Activated CD4-positive, alpha-beta T cell treated with anti-CD3 and anti-CD28 coated beads for 48 hours (primary cell): ENCODE measurements at regions not wholly inside any gene's neighbourhood (a gene's known extent, or its start where the extent isn't known, plus 50 kb on each side); places are given as distances from the start of the nearest gene placed in this dataset.

Experiments
- DNase-seq: peaks from one replicate; pipeline ENCODE4 v3.0.0-alpha.2; 2020

DNA sequence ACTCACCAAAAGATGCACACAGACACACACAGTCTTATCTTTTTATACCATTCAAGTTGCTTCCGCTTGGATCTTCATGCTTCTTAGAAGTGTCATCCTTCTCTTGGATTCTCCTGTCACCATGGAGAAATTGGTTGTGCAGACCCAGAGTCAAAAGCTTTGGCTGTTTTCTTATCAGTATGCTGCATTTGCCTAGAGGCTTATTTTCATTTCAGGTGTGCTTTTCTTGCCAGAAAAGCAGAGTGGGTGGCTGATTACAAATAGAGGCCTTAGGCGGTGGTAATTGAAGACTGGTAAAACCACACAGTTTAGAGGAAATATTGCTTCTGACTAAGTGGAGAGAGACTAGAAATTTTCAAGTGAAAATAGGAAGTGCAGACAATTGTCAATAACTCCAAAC, 70.2 kb upstream of the TLE4 start:
- no peak for DNase-seq

DNA sequence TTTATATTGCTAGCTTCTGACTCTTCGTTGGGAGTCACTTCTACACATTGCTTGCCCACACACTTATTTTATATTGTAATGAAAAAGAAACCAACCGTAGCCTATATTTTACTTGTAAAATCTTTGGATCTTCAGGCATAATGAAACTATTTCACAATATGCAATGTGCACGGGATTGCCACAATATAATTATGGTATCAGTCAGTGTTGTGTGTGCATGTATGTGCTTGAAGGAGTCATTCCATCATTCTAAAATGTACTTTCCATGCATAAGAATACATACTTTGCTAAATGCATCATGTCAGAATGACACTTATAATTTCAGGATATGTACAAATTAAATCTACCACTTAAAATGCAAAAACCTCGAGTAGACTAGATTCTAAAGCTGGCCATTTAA, 64.0 kb upstream of the TLE4 start:
- no peak for DNase-seq

DNA sequence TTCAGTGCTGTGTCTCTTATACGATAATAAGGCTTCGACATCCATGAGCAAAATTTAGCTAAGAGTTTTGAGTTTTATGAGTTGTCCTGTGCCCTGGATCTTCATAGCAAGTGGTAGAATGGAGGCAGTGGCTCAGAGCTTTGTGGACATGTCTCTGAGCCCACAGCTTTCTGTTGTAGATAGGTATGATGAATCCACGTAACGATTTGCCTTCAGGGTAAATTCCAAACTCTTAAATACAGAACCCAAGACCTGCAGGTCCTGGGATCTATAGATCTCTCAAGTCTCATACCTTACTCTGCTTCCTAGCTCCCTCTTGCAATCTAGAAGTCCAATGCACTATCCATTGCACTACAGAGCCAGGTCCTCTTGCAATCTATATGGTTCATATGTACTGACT, 59.5 kb upstream of the TLE4 start:
- no peak for DNase-seq
